Right lobe of liver (tissue), 6 donors: ENCODE measurements at regions not wholly inside any gene's neighbourhood (a gene's known extent, or its start where the extent isn't known, plus 50 kb on each side); places are given as distances from the start of the nearest gene placed in this dataset.

Source experiments
- ATAC-seq, 4 donors: fragments of 200-7000 bp; cut with Tn5 transposase; one replicate each; pipeline ENCODE4 v1.9.1; 2020; ENCODE audit warnings: mild to moderate bottlenecking in 4 of 4, moderate library complexity in 4 of 4
- DNase-seq, 3 donors: peaks; one replicate each; pipeline ENCODE4 v3.0.0-alpha.2; 2020
- H3K27ac ChIP-seq, 3 donors: fragments of 200-600 bp; one replicate each; pipeline ENCODE4 v1.8.0; 2022
- H3K27me3 ChIP-seq, 2 donors: fragments of 200-600 bp; one replicate each; pipeline ENCODE4 v1.8.0; 2022
- H3K36me3 ChIP-seq, 4 donors: fragments of 200-600 bp; sonication (generic) in 1 of 4; one replicate each; pipeline versions ENCODE4 v1.5.1 to v1.8.0; 2017 to 2022; ENCODE audit warnings: control low read depth in 1 of 4
- H3K4me1 ChIP-seq, 4 donors: fragments of 200-600 bp; sonication (generic) in 1 of 4; one replicate each; pipeline versions ENCODE4 v1.5.1 to v1.8.0; 2017 to 2022; ENCODE audit warnings: control low read depth in 1 of 4
- H3K4me3 ChIP-seq, 3 donors: fragments of 200-600 bp; one replicate each; pipeline ENCODE4 v1.8.0; 2022
- H3K9me3 ChIP-seq, 4 donors: fragments of 200-600 bp; sonication (generic) in 1 of 4; one replicate each; pipeline versions ENCODE4 v1.5.1 to v1.8.0; 2017 to 2022; ENCODE audit warnings: control low read depth in 1 of 4
- CTCF ChIP-seq, 4 donors: fragments of 200-600 bp in 3 of 4; fragments of 450-650 bp in 1 of 4; IDR thresholded peaks; one replicate each; pipeline versions ENCODE4 v1.5.1 to v1.8.0; 2016 to 2022; ENCODE audit warnings: antibody characterized with exemption in 4 of 4, mild to moderate bottlenecking in 2 of 4
- POLR2A ChIP-seq: fragments of 450-650 bp; IDR thresholded peaks from one replicate; pipeline ENCODE4 v1.6.1; 2017; ENCODE audit warnings: antibody characterized with exemption, mild to moderate bottlenecking
- WGBS: methylation state at CpG from one replicate; pipeline ENCODE4 v1.1.6; 2018; ENCODE audit warnings: low coverage, low lambda C conversion rate; ENCODE audit not compliant: insufficient coverage; ENCODE audit errors: missing lambda C conversion rate; 5-methylcytosine and 5-hydroxymethylcytosine counted together
- intact Hi-C, 2 donors: fragments of 100-400 bp; cut with DNase I; formaldehyde crosslinking; loops; one replicate each; pipeline versions ENCODE4 v1.11.2 to v1.14.1; 2022
- donor health status: DM: no; HTN: yes; CAD: no.
- donor health status: DM: no; HTN: no; CAD: no.
- donor health status: DM: no; HTN: no; CAD: no.
- donor health status: DM: no; HTN: yes; CAD: no.
- donor health status: DM: no; HTN: yes; CAD: no.

- DNase-seq (no peak), ATAC-seq (no peak)
- TF ChIP-seq POLR2A (no peak), CTCF (IDR thresholded peaks at IDR 0.05) (no peak)
- H3K4me1 ChIP-seq: no peaks in the 10 kb centered on the region
- intact Hi-C loops: no loop called here
- H3K27ac ChIP-seq: no peak overlapping the region
- no peaks in the 10 kb centered on the region for H3K9me3 ChIP-seq
- no peaks in the 10 kb centered on the region for H3K36me3 ChIP-seq
- H3K4me3 ChIP-seq: no peak overlapping the region
- no peaks in the 10 kb centered on the region for H3K27me3 ChIP-seq
- 28% methylated on average over 2 of the region's 2 CpGs for WGBS
These were observed 403.6 kb upstream of the NFIA start for GRCh38 chr1:60678802-60679201.

GRCh38 chr1:60678391-60678790, 404.0 kb upstream of the NFIA start:
- Histone ChIP-seq H3K27ac (no peak overlapping the region), H3K4me1 (no peaks in the 10 kb centered on the region), H3K4me3 (no peak overlapping the region), H3K9me3 (no peaks in the 10 kb centered on the region), H3K36me3 (no peaks in the 10 kb centered on the region), H3K27me3 (no peaks in the 10 kb centered on the region)
- TF ChIP-seq POLR2A (no peak), CTCF (IDR thresholded peaks at IDR 0.05) (no peak)
- intact Hi-C loops: no loop called here
- 56% methylated on average over 3 of the region's 3 CpGs for WGBS
- no peak for ATAC-seq
- DNase-seq: no peak

GRCh38 chr1:60672449-60672848, 409.9 kb upstream of the NFIA start:
- DNase-seq: no peak
- Histone ChIP-seq H3K9me3 (no peaks in the 10 kb centered on the region), H3K4me1 (no peaks in the 10 kb centered on the region), H3K27me3 (no peaks in the 10 kb centered on the region), H3K36me3 (no peaks in the 10 kb centered on the region), H3K27ac (no peak overlapping the region), H3K4me3 (no peak overlapping the region)
- ATAC-seq: no peak
- TF ChIP-seq POLR2A (no peak), CTCF (IDR thresholded peaks at IDR 0.05) (no peak)
- WGBS: 69% methylated on average over 2 of the region's 2 CpGs
- intact Hi-C loops: no loop called here

GRCh38 chr1:60670302-60670701, 412.1 kb upstream of the NFIA start:
- 79% methylated on average over 4 of the region's 4 CpGs for WGBS
- Histone ChIP-seq H3K9me3 (no peaks in the 10 kb centered on the region), H3K27ac (no peak overlapping the region), H3K4me3 (no peak overlapping the region), H3K4me1 (no peaks in the 10 kb centered on the region), H3K36me3 (no peaks in the 10 kb centered on the region), H3K27me3 (no peaks in the 10 kb centered on the region)
- ATAC-seq (no peak), DNase-seq (no peak)
- TF ChIP-seq POLR2A: no peak
- TF ChIP-seq CTCF (IDR thresholded peaks at IDR 0.05): no peak
- intact Hi-C loops: no loop called here

- ATAC-seq: no peak
- intact Hi-C loops: no loop called here
These were observed 413.8 kb upstream of the NFIA start for GRCh38 chr1:60668585-60668984.

More at GRCh38 chr1:60668585-60668984, 413.8 kb upstream of the NFIA start:
- Histone ChIP-seq H3K4me3 (no peak overlapping the region), H3K9me3 (no peaks in the 10 kb centered on the region), H3K27me3 (no peaks in the 10 kb centered on the region), H3K27ac (no peak overlapping the region), H3K4me1 (no peaks in the 10 kb centered on the region), H3K36me3 (no peaks in the 10 kb centered on the region)
- DNase-seq: no peak
- TF ChIP-seq CTCF (IDR thresholded peaks at IDR 0.05): no peak
- TF ChIP-seq POLR2A: no peak
- WGBS: 93% methylated on average over 5 of the region's 8 CpGs
